Hepatocyte (in vitro differentiated cells): ENCODE measurements at regions not wholly inside any gene's neighbourhood (a gene's known extent, or its start where the extent isn't known, plus 50 kb on each side); places are given as distances from the start of the nearest gene placed in this dataset.
A peak's percentile ranks its signal among the peaks of the same experiment; 100 is the strongest.

Experiments
- DNase-seq: peaks from one replicate; pipeline ENCODE4 v3.0.0-alpha.2; 2016; ENCODE audit warnings: low spot score
- H2AFZ ChIP-seq: fragments of 200-600 bp; sonication (generic); 2 replicates; pipeline ENCODE4 v1.6.0; 2016; ENCODE audit warnings: antibody characterized with exemption, mild to moderate bottlenecking
- H3K27ac ChIP-seq: fragments of 200-600 bp; sonication (generic); 2 replicates; pipeline ENCODE4 v1.5.1; 2016; ENCODE audit warnings: mild to moderate bottlenecking
- H3K27me3 ChIP-seq: fragments of 200-600 bp; sonication (generic); 2 replicates; pipeline ENCODE4 v1.6.1; 2016
- H3K36me3 ChIP-seq: fragments of 200-600 bp; sonication (generic); replicated peaks from 2 replicates; pipeline ENCODE4 v1.5.1; 2016; ENCODE audit warnings: low read depth; ENCODE audit not compliant: insufficient read depth
- H3K4me1 ChIP-seq: fragments of 200-600 bp; sonication (generic); 2 replicates; pipeline ENCODE4 v1.5.1; 2016; ENCODE audit warnings: mild to moderate bottlenecking, moderate library complexity; ENCODE audit not compliant: insufficient read depth
- H3K4me2 ChIP-seq: fragments of 200-600 bp; sonication (generic); 2 replicates; pipeline ENCODE4 v1.6.0; 2016
- H3K4me3 ChIP-seq: fragments of 200-600 bp; sonication (generic); 2 replicates; pipeline ENCODE4 v1.5.1; 2016; ENCODE audit warnings: mild to moderate bottlenecking
- H3K79me2 ChIP-seq: fragments of 200-600 bp; sonication (generic); 2 replicates; pipeline ENCODE4 v1.6.0; 2017; ENCODE audit warnings: mild to moderate bottlenecking
- H3K9me2 ChIP-seq: fragments of 200-600 bp; sonication (generic); replicated peaks from 2 replicates; pipeline ENCODE4 v1.6.0; 2017; ENCODE audit warnings: mild to moderate bottlenecking; ENCODE audit not compliant: insufficient read depth
- H3K9me3 ChIP-seq: fragments of 200-600 bp; sonication (generic); 2 replicates; pipeline ENCODE4 v1.5.1; 2016; ENCODE audit warnings: low read depth, mild to moderate bottlenecking
- H4K20me1 ChIP-seq: fragments of 200-600 bp; sonication (generic); 2 replicates; pipeline ENCODE4 v1.6.0; 2016; ENCODE audit warnings: mild to moderate bottlenecking; ENCODE audit not compliant: insufficient read depth, poor library complexity, severe bottlenecking
- EZH2 ChIP-seq: fragments of 200-600 bp; sonication (generic); IDR thresholded peaks from 2 replicates; pipeline ENCODE4 v1.6.1; 2016; ENCODE audit warnings: antibody characterized with exemption, mild to moderate bottlenecking, borderline replicate concordance
- EZH2phosphoT487 ChIP-seq: fragments of 200-600 bp; sonication (generic); IDR thresholded peaks from one replicate; pipeline ENCODE4 v1.6.1; 2018; ENCODE audit warnings: antibody characterized with exemption, mild to moderate bottlenecking, low read depth, moderate library complexity; ENCODE audit not compliant: unreplicated experiment, severe bottlenecking
- WGBS: methylation state at CpG from one replicate; pipeline ENCODE4 v1.1.6; 2016; ENCODE audit warnings: low lambda C conversion rate; ENCODE audit errors: missing lambda C conversion rate; 5-methylcytosine and 5-hydroxymethylcytosine counted together
- TF ChIP-seq, protein P1 (sequence below): fragments of 200-600 bp; sonication (generic); IDR thresholded peaks from 2 replicates; pipeline ENCODE4 v1.5.1; 2016; ENCODE audit warnings: antibody characterized with exemption, mild to moderate bottlenecking; ENCODE audit not compliant: poor library complexity

DNA sequence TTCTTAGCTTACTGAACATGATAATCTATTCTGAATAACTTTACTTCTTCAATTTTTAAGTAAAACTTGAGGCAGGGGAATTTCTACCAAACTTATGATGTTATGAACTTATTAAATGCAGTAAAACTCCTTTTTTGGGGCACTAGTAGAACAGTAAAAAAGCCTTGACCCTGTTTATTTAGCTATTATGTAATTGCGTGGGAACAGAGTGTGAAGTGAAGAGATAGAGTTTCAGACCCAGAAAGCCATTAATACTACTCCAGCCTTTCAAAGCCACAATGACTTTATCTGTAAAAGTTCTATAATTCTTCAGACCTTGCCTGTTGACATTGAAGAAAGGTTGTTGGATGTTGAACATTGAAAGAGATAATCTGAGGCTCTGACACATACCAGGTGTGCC lies 638.8 kb upstream of the GRM7 start:
- H3K79me2 ChIP-seq = no peaks in the 10 kb centered on the region
- H3K27ac ChIP-seq = no peak overlapping the region
- DNase-seq = no peak
- H3K4me1 ChIP-seq = peaks cover 6% of the 10 kb centered on the region
- 54% methylated on average over 1 of the region's 1 CpG for WGBS
- H3K4me3 ChIP-seq = no peak overlapping the region
- no peaks in the 10 kb centered on the region for H3K9me3 ChIP-seq
- H3K9me2 ChIP-seq = no peaks in the 10 kb centered on the region
- H3K4me2 ChIP-seq = no peak overlapping the region
- no peaks in the 10 kb centered on the region for H3K27me3 ChIP-seq
- no peaks in the 10 kb centered on the region for H4K20me1 ChIP-seq
- TF ChIP-seq EZH2phosphoT487 (no peak), EZH2 (no peak)
- TF ChIP-seq, protein P1, sequence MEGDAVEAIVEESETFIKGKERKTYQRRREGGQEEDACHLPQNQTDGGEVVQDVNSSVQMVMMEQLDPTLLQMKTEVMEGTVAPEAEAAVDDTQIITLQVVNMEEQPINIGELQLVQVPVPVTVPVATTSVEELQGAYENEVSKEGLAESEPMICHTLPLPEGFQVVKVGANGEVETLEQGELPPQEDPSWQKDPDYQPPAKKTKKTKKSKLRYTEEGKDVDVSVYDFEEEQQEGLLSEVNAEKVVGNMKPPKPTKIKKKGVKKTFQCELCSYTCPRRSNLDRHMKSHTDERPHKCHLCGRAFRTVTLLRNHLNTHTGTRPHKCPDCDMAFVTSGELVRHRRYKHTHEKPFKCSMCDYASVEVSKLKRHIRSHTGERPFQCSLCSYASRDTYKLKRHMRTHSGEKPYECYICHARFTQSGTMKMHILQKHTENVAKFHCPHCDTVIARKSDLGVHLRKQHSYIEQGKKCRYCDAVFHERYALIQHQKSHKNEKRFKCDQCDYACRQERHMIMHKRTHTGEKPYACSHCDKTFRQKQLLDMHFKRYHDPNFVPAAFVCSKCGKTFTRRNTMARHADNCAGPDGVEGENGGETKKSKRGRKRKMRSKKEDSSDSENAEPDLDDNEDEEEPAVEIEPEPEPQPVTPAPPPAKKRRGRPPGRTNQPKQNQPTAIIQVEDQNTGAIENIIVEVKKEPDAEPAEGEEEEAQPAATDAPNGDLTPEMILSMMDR = no peak
- H2AFZ ChIP-seq = peak overlapping the region; percentile 37
- H3K36me3 ChIP-seq = no peaks in the 10 kb centered on the region

DNA sequence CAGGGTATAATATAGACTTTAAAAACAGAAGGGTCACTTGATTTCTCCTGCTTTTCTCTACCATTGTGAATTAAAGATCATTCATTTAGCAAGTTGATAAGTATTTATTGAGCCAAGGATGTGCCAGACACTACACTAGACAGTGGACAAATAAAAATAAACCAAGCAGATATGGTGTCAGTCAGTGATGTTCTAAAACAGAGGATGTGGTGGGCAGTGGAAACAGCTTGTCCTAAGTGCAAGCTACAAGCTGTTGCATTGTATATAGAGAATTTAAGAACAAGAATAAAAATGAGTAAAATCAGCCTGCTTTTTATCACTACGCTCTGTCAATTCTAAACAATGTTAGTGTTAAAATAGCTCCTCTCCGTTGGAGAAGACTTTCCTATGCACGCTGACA lies 637.3 kb upstream of the GRM7 start:
- 84% methylated on average over 3 of the region's 3 CpGs for WGBS
- Histone ChIP-seq H3K36me3 (no peaks in the 10 kb centered on the region), H3K4me2 (no peak overlapping the region), H4K20me1 (no peaks in the 10 kb centered on the region), H3K27ac (no peak overlapping the region), H3K9me3 (no peaks in the 10 kb centered on the region), H3K4me3 (no peak overlapping the region), H3K4me1 (peaks cover 6% of the 10 kb centered on the region), H3K79me2 (no peaks in the 10 kb centered on the region), H3K9me2 (no peaks in the 10 kb centered on the region), H3K27me3 (no peaks in the 10 kb centered on the region), H2AFZ (no peak overlapping the region)
- TF ChIP-seq EZH2 (no peak), EZH2phosphoT487 (no peak)
- TF ChIP-seq, protein P1 = no peak
- DNase-seq = no peak

DNA sequence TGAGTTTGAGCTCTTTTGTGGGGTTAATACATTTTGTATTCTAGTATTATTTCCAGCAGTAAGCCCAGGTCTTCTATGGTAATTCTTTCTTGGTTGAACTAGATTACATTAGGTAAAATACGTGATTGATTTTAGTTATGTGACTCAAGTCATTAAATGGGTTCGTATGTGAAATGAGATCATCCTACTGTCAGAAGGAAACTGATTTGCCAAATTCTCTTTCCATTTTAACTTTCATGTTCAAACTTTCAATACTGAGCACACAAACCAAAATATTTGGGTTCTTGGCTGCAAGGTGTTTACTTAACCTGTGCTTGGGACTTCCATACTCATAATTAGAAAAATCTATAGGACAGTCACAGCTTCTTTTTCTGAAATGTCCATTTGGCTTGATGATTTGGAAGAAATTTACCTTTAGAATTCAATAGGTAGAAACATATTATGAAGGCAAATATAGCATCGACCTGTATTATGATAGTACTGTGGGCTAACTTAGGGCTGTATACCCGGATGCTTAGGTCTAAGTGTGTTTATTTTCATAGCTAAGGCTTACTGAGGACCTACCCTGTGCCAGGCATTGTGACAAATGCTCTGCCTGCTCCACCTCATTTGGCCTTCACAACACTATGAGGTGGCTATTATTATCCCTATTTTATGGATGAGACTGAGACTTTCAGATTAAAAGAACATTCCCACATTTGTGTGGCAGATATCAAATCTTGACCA lies 631.8 kb upstream of the GRM7 start:
- Histone ChIP-seq H3K4me1 (no peaks in the 10 kb centered on the region), H3K9me2 (no peaks in the 10 kb centered on the region), H3K79me2 (no peaks in the 10 kb centered on the region)

More for the DNA sequence above, 631.8 kb upstream of the GRM7 start:
- Histone ChIP-seq H2AFZ (no peak overlapping the region), H4K20me1 (no peaks in the 10 kb centered on the region), H3K27me3 (no peaks in the 10 kb centered on the region), H3K27ac (no peak overlapping the region), H3K4me3 (no peak overlapping the region), H3K4me2 (no peak overlapping the region), H3K36me3 (no peaks in the 10 kb centered on the region), H3K9me3 (no peaks in the 10 kb centered on the region)
- no peak for TF ChIP-seq EZH2
- no peak for TF ChIP-seq EZH2phosphoT487
- TF ChIP-seq, protein P1 = no peak
- WGBS = 90% methylated on average over 4 of the region's 4 CpGs
- DNase-seq = no peak
